Thymus (tissue), 11 donors: ENCODE measurements at regions not wholly inside any gene's neighbourhood (a gene's known extent, or its start where the extent isn't known, plus 50 kb on each side); places are given as distances from the start of the nearest gene placed in this dataset.
"Not testable (repeated sequence)": the region's sequence is repeated elsewhere in the genome, so short reads cannot be mapped to it uniquely, and the experiment has no call there.

Experiments
- DNase-seq, 9 donors: peaks; one replicate each; pipeline ENCODE4 v3.0.0-alpha.2; 2013; ENCODE audit warnings: low spot score in 9 of 9, low read depth in 6 of 9, missing footprints in 1 of 9
- H3K27ac ChIP-seq, 2 donors: one replicate each; pipeline ENCODE4 v1.5.1; 2013; ENCODE audit warnings: control low read depth in 1 of 2, low read depth in 1 of 2, low read length in 1 of 2, mild to moderate bottlenecking in 1 of 2, moderate library complexity in 1 of 2
- H3K27me3 ChIP-seq, 2 donors: one replicate each; pipeline ENCODE4 v1.5.1; 2013; ENCODE audit warnings: low read length in 1 of 2; ENCODE audit not compliant: control insufficient read depth in 2 of 2, insufficient read depth in 1 of 2
- H3K36me3 ChIP-seq, 2 donors: one replicate each; pipeline ENCODE4 v1.5.1; 2013; ENCODE audit warnings: low read length in 1 of 2, mild to moderate bottlenecking in 1 of 2, moderate library complexity in 1 of 2; ENCODE audit not compliant: control insufficient read depth in 2 of 2, insufficient read depth in 2 of 2
- H3K4me1 ChIP-seq, 2 donors: one replicate each; pipeline ENCODE4 v1.5.1; 2013; ENCODE audit warnings: low read length in 2 of 2; ENCODE audit not compliant: control insufficient read depth in 2 of 2, insufficient read depth in 2 of 2
- H3K4me3 ChIP-seq, 2 donors: one replicate each; pipeline ENCODE4 v1.5.1; 2013; ENCODE audit warnings: low read length in 2 of 2, control low read depth in 1 of 2, mild to moderate bottlenecking in 1 of 2
- H3K9me3 ChIP-seq, 2 donors: one replicate each; pipeline ENCODE4 v1.5.1; 2013; ENCODE audit warnings: low read length in 1 of 2, mild to moderate bottlenecking in 1 of 2; ENCODE audit not compliant: control insufficient read depth in 2 of 2, insufficient read depth in 1 of 2
- WGBS: extraction: QIAGEN DNeasy Blood & Tissue Kit; methylation state at CpG from one replicate; pipeline ENCODE4 v1.1.7; 2013; 5-methylcytosine and 5-hydroxymethylcytosine counted together
- donor health status: healthy.

- 8% methylated on average over 81 of the region's 81 CpGs for WGBS
- H3K4me1 ChIP-seq = peaks cover 12 to 19% of the 10 kb centered on the region in 2 donors
- DNase-seq = peak in 7 of 9 donors; percentile 60 to 86 (median 65)
- no peaks in the 10 kb centered on the region for H3K27me3 ChIP-seq
- H3K36me3 ChIP-seq = no peaks in the 10 kb centered on the region
- H3K27ac ChIP-seq = peak overlapping the region; percentile 68 to 70
- peaks cover 0 to 3% of the 10 kb centered on the region in 2 donors for H3K9me3 ChIP-seq
- H3K4me3 ChIP-seq = peak overlapping the region; percentile 52 to 58
These were observed 253.1 kb downstream of the EFCAB11 start for GRCh38 chr14:89701211-89702043.

- Histone ChIP-seq H3K36me3 (no peaks in the 10 kb centered on the region), H3K4me1 (peaks cover 12 to 19% of the 10 kb centered on the region in 2 donors), H3K27ac (peak overlapping the region in 1 of 2 donors; percentile 40), H3K4me3 (peak overlapping the region in 1 of 2 donors; percentile 52), H3K27me3 (no peaks in the 10 kb centered on the region), H3K9me3 (peaks cover 0 to 3% of the 10 kb centered on the region in 2 donors)
- DNase-seq = no peak
- whole genome bisulfite sequencing = 78% methylated on average over 12 of the region's 12 CpGs
These were observed 253.7 kb downstream of the EFCAB11 start for GRCh38 chr14:89700801-89701200.

DNA sequence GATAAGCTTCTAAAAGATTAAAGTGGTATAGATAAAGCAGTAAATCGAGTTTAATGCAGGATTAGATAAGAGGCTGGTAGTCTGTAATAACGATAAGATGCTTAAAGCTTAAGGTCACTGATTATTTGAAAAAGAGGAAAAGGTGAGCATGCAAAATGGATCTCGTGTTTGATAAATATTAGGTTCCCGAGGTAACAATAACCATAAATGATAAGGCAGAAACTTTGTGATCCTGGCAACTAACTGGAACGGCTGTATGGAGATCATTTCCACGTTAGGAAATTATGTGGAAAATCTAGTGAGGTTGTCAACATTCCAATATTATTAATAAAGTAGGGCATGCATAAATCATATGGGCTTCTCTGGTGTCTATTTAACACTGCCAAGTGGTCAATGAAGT lies 255.5 kb downstream of the EFCAB11 start:
- DNase-seq = no peak
- no peaks in the 10 kb centered on the region for H3K27me3 ChIP-seq
- no peaks in the 10 kb centered on the region for H3K36me3 ChIP-seq
- H3K4me3 ChIP-seq = no peak overlapping the region
- 89% methylated on average over 6 of the region's 6 CpGs for WGBS
- H3K4me1 ChIP-seq = peaks cover 12 to 19% of the 10 kb centered on the region in 2 donors
- peaks cover 0 to 3% of the 10 kb centered on the region in 2 donors for H3K9me3 ChIP-seq
- no peak overlapping the region for H3K27ac ChIP-seq

DNA sequence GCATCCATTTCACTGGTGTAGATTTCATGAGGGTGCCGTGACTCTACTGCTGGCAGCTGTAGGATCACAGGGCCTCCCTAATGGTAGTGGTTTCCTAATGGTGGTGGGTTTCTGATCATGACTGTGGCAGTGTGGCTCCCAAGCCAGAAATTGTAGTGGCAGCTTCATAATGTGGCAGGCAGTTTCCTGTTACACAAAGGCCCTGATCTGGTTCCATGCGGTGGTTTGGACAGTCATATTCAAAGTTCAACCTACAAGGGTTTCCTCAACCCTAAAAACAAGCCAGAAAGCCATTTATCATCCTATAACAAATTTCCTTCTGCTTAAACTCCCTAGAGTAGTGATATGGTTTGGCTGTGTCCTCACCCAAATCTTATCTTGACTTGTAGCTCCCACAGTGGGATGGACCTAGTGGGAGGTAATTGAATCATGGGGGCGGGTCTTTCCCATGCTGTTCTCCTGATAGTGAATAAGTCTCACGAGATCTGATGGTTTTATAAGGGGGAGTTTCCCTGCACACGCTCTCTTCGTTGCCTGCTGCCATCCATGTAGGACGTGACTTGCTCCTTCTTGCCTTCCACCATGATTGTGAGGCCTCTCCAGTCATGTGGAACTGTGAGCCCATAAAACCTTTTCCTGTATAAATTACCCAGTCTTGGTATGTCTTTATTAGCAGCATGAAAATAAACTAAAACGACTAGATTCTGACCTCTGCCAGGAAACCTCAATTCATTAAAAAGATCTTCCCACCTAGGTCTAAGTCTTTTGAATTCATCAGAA lies 257.1 kb downstream of the EFCAB11 start:
- no peaks in the 10 kb centered on the region for H3K27me3 ChIP-seq
- WGBS = 90% methylated on average over 8 of the region's 8 CpGs
- no peak for DNase-seq
- no peak overlapping the region for H3K27ac ChIP-seq
- H3K4me3 ChIP-seq = no peak overlapping the region
- peaks cover 0 to 3% of the 10 kb centered on the region in 2 donors for H3K9me3 ChIP-seq
- no peaks in the 10 kb centered on the region for H3K36me3 ChIP-seq
- peaks cover 10 to 14% of the 10 kb centered on the region in 2 donors for H3K4me1 ChIP-seq

GRCh38 chr14:89695846-89696245 lies 258.7 kb downstream of the EFCAB11 start:
- Histone ChIP-seq H3K9me3 (peaks cover 0 to 3% of the 10 kb centered on the region in 2 donors), H3K27ac (no peak overlapping the region), H3K27me3 (no peaks in the 10 kb centered on the region), H3K36me3 (no peaks in the 10 kb centered on the region), H3K4me1 (peaks cover 0 to 2% of the 10 kb centered on the region in 2 donors), H3K4me3 (no peak overlapping the region)
- DNase-seq = no peak
- WGBS = 98% methylated on average over 2 of the region's 2 CpGs

DNA sequence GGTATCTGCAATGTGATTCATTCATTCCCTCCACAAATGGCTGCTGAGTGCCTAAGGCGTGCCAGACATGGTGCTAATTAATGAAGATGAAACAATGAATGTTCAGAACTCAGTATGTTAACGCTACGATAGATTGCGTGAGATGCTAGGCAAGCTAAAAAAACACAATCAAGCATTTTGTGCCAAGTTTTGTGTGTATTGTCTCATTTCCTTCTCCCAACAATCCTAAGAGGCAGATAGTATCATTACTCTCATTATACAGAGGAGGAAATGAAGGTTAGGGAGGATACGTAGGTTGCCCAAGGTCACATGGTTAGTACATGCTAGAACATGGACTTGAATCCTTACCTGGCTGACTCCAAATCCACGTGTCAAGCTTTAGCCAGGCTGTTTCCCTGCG lies 264.4 kb downstream of the EFCAB11 start:
- Histone ChIP-seq H3K36me3 (no peaks in the 10 kb centered on the region), H3K9me3 (no peaks in the 10 kb centered on the region), H3K4me3 (no peak overlapping the region), H3K27me3 (no peaks in the 10 kb centered on the region), H3K27ac (no peak overlapping the region), H3K4me1 (no peaks in the 10 kb centered on the region)
- 83% methylated on average over 7 of the region's 7 CpGs for WGBS
- no peak for DNase-seq

- not testable (repeated sequence) for H3K36me3 ChIP-seq, H3K27ac ChIP-seq, H3K27me3 ChIP-seq, H3K4me1 ChIP-seq, DNase-seq, H3K4me3 ChIP-seq, H3K9me3 ChIP-seq
- 97% methylated on average over 7 of the region's 7 CpGs for WGBS
These were observed 264.8 kb downstream of the EFCAB11 start for GRCh38 chr14:89689711-89690110.

DNA sequence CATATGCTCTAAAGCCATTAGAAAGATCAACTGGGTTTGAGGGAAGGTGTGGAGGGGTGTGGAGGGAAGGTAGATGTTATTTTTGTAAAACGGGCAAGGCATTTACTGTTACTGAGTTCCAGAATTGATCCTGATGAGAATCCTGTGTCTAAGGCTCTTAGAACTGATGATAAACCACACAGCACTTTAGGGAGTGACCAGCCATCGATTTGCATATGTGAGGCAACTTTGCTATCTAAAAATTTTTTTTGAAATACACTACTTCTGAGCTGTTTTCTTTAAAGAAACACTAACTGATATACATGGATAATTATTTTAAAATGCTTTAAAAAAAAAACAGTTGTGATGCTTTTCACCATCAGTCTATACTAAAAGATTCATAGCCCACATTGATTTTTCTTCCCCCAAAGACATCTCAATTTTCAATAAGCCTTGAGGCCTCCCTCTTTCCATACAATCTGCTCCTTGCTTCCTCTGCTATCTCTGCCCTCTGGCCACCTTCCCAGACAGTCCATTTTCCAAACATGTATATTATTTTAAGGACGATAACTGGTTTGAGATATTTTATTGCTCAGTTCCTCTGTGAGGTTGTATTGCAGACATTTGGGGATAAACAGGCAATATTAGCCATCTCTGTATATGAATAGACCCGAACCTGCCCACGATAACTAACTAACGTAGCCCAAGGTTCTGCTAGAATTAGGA lies 265.9 kb downstream of the EFCAB11 start:
- WGBS = 96% methylated on average over 6 of the region's 6 CpGs
- Histone ChIP-seq H3K36me3 (no peaks in the 10 kb centered on the region), H3K9me3 (peaks cover 0 to 3% of the 10 kb centered on the region in 2 donors), H3K4me1 (no peaks in the 10 kb centered on the region), H3K4me3 (no peak overlapping the region), H3K27ac (no peak overlapping the region), H3K27me3 (no peaks in the 10 kb centered on the region)
- DNase-seq = no peak

- WGBS = 65% methylated on average over 3 of the region's 3 CpGs
These were observed 267.4 kb downstream of the EFCAB11 start for GRCh38 chr14:89687129-89687528.

More at GRCh38 chr14:89687129-89687528, 267.4 kb downstream of the EFCAB11 start:
- not testable (repeated sequence) for H3K27ac ChIP-seq, H3K27me3 ChIP-seq, H3K9me3 ChIP-seq, H3K4me1 ChIP-seq, H3K4me3 ChIP-seq, H3K36me3 ChIP-seq, DNase-seq
